ENCODE measurements at regions not wholly inside any gene's neighbourhood (a gene's known extent, or its start where the extent isn't known, plus 50 kb on each side); places are given as distances from the start of the nearest gene placed in this dataset.

DNA sequence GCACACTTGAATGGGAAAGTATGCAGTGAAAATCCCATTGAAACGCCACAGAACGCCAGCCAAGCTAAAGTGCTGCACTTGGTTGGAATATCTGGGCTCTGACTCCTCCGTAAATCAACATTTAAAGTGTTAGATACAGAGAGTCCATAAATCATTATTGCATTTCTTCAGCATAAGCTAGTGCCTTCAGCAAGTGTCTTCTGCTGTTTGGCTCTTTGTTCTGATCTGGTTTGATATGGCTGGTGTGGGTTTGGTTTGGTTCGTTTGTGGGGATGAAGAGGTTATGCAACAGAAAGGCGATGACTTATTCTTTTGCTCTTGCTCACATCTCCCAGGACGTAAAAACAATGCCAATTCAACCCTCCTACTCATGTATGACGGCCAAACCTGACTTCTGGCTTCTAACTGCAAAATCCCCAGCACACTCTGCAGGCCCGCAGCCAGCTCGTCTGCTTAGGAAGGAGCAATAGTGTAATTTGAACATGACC is 121.8 kb upstream of the ERG start:
- TF ChIP-seq, protein P1, sequence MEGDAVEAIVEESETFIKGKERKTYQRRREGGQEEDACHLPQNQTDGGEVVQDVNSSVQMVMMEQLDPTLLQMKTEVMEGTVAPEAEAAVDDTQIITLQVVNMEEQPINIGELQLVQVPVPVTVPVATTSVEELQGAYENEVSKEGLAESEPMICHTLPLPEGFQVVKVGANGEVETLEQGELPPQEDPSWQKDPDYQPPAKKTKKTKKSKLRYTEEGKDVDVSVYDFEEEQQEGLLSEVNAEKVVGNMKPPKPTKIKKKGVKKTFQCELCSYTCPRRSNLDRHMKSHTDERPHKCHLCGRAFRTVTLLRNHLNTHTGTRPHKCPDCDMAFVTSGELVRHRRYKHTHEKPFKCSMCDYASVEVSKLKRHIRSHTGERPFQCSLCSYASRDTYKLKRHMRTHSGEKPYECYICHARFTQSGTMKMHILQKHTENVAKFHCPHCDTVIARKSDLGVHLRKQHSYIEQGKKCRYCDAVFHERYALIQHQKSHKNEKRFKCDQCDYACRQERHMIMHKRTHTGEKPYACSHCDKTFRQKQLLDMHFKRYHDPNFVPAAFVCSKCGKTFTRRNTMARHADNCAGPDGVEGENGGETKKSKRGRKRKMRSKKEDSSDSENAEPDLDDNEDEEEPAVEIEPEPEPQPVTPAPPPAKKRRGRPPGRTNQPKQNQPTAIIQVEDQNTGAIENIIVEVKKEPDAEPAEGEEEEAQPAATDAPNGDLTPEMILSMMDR (IDR thresholded peaks at IDR 0.05), result no peak
- TF ChIP-seq POLR2AphosphoS5 (IDR thresholded peaks at IDR 0.05) (no peak), POLR2A (IDR thresholded peaks at IDR 0.05) (no peak)
